Osteocyte (in vitro differentiated cells): ENCODE measurements at regions not wholly inside any gene's neighbourhood (a gene's known extent, or its start where the extent isn't known, plus 50 kb on each side); places are given as distances from the start of the nearest gene placed in this dataset.

Experiments
- DNase-seq: peaks from one replicate; pipeline ENCODE4 v3.0.0; 2021; ENCODE audit warnings: mixed read lengths; ENCODE audit not compliant: unreplicated experiment; ENCODE audit errors: extremely low spot score
- H3K27ac Mint-ChIP-seq: one replicate; pipeline ENCODE4 v1.8.0; 2021; ENCODE audit warnings: mild to moderate bottlenecking, mixed read lengths; ENCODE audit not compliant: unreplicated experiment
- H3K27me3 Mint-ChIP-seq: one replicate; pipeline ENCODE4 v1.8.0; 2021; ENCODE audit warnings: mixed read lengths; ENCODE audit not compliant: unreplicated experiment
- H3K36me3 Mint-ChIP-seq: one replicate; pipeline ENCODE4 v1.8.0; 2021; ENCODE audit warnings: mixed read lengths; ENCODE audit not compliant: unreplicated experiment
- H3K4me1 Mint-ChIP-seq: one replicate; pipeline ENCODE4 v1.8.0; 2021; ENCODE audit warnings: mixed read lengths; ENCODE audit not compliant: unreplicated experiment
- H3K4me3 Mint-ChIP-seq: one replicate; pipeline ENCODE4 v1.8.0; 2021; ENCODE audit warnings: mild to moderate bottlenecking, moderate library complexity, mixed read lengths; ENCODE audit not compliant: unreplicated experiment
- H3K9me3 Mint-ChIP-seq: one replicate; pipeline ENCODE4 v1.8.0; 2021; ENCODE audit warnings: mixed read lengths; ENCODE audit not compliant: unreplicated experiment
- TF ChIP-seq, protein P1 (sequence below): fragments of 200-600 bp; sonication (generic); IDR thresholded peaks from 2 replicates; pipeline ENCODE4 v1.5.0; 2021; ENCODE audit warnings: antibody characterized with exemption, mild to moderate bottlenecking, moderate library complexity

DNA sequence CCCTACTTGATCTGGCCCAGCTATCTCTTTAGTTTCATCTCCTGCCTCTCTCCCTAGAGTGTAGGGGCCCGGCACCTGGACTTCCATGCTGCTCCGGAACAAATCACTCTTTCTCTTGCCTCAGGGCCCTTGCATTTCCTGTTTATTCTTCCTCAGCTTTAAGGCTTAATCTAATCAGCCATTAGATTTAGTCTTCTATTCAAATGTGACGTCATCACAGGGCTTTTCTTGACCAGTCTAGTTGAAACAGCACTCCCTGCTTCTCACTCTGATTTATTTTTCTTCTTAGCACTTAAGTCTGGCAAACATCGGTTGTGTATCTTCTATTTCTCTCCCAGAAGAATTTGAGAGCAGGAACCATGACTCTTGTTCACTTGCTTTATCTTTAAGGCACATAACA lies 564.1 kb downstream of the EFNB2 start:
- Mint-ChIP-seq H3K27me3 (no peaks in the 10 kb centered on the region), H3K9me3 (no peaks in the 10 kb centered on the region), H3K4me1 (peaks cover 33% of the 10 kb centered on the region), H3K27ac (peak overlapping the region; percentile 69), H3K36me3 (no peaks in the 10 kb centered on the region), H3K4me3 (no peak overlapping the region)
- DNase-seq = no peak
- TF ChIP-seq, protein P1, sequence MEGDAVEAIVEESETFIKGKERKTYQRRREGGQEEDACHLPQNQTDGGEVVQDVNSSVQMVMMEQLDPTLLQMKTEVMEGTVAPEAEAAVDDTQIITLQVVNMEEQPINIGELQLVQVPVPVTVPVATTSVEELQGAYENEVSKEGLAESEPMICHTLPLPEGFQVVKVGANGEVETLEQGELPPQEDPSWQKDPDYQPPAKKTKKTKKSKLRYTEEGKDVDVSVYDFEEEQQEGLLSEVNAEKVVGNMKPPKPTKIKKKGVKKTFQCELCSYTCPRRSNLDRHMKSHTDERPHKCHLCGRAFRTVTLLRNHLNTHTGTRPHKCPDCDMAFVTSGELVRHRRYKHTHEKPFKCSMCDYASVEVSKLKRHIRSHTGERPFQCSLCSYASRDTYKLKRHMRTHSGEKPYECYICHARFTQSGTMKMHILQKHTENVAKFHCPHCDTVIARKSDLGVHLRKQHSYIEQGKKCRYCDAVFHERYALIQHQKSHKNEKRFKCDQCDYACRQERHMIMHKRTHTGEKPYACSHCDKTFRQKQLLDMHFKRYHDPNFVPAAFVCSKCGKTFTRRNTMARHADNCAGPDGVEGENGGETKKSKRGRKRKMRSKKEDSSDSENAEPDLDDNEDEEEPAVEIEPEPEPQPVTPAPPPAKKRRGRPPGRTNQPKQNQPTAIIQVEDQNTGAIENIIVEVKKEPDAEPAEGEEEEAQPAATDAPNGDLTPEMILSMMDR = no peak

DNA sequence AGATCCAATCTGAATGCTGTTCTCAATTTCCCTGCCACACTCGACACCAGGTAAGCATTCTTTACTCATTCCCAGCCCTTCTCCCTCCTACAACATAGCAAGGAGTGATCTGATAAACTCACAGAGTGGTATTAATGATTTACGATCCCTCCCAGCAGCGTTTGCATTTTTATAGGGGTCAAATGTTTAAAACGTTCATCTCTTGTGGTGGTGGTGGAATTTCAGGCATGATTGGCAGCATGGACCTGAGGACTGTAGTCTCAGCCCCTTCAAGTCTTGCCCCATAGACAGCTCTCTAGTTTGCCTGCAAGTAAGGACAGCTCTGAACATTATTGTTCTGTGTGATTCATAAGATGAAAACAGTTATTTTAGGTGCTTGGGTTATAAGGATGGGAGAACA lies 565.7 kb downstream of the EFNB2 start:
- H3K27me3 Mint-ChIP-seq = no peaks in the 10 kb centered on the region
- H3K9me3 Mint-ChIP-seq = no peaks in the 10 kb centered on the region
- DNase-seq = no peak
- no peak overlapping the region for H3K27ac Mint-ChIP-seq
- H3K4me3 Mint-ChIP-seq = no peak overlapping the region
- TF ChIP-seq, protein P1 = no peak
- peaks cover 33% of the 10 kb centered on the region for H3K4me1 Mint-ChIP-seq
- no peaks in the 10 kb centered on the region for H3K36me3 Mint-ChIP-seq

DNA sequence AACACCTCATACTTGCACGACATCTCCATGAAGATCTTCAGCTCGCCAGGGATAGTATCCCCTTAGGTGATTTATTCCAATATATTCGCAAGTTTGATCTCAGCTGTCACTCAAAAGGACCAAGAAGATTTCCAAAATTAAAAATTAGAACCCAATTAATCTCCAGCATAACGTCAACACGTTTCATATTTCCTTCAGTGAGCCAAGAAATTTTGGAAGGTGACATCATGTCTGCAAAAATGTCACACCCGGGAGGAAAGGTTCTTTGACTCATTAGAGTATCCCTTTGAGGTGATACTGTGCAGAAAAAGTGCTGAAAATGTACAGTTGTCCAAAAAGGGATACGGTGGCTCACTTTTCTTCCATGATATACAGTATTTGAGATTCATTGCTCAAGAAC lies 569.6 kb downstream of the EFNB2 start:
- no peak for DNase-seq
- Mint-ChIP-seq H3K27ac (no peak overlapping the region), H3K4me3 (no peak overlapping the region), H3K9me3 (no peaks in the 10 kb centered on the region), H3K4me1 (peaks cover 3% of the 10 kb centered on the region), H3K36me3 (no peaks in the 10 kb centered on the region), H3K27me3 (no peaks in the 10 kb centered on the region)
- TF ChIP-seq, protein P1 = no peak

DNA sequence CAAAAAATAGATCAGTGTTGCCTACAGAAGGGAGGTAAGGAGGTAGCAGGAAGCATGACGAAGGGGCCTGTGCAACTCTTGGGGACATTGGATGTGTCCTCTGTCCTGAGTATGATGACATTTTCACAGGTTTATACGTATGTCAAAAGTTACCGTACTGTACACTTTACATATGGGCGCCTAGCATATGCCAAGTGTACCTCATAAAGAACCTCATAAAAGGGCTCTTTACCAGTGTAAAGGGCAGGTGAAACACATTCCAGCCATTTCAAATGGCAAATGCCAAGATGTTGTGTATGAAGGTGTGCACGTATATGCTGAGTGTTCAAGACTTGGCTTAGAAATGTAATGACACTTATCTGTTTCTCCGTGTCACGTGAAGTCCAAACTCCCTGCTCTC lies 573.4 kb downstream of the EFNB2 start:
- TF ChIP-seq, protein P1 = no peak
- H3K27ac Mint-ChIP-seq = no peak overlapping the region
- no peaks in the 10 kb centered on the region for H3K36me3 Mint-ChIP-seq
- H3K9me3 Mint-ChIP-seq = no peaks in the 10 kb centered on the region
- no peak overlapping the region for H3K4me3 Mint-ChIP-seq
- no peak for DNase-seq
- peaks cover 6% of the 10 kb centered on the region for H3K4me1 Mint-ChIP-seq
- no peaks in the 10 kb centered on the region for H3K27me3 Mint-ChIP-seq

DNA sequence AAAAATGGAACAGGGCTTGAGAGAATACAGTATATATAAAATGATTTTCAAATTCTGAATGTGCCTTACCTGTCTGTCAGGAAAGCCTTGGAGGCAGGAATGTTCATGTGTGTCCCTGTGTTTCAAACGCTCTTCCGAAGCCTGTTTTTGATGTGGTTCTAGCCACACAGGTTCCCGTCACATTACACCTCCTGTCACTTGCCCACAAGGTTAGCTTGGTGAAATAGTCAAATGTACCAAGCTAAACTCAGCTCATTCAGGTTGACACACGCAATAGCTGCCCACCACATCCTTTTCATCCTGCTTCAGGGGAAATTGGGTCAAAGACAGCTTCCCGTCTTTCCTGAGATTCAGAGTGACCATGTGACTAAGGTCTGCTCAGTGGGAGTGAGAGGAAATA lies 574.0 kb downstream of the EFNB2 start:
- TF ChIP-seq, protein P1 = no peak
- Mint-ChIP-seq H3K9me3 (no peaks in the 10 kb centered on the region), H3K36me3 (no peaks in the 10 kb centered on the region), H3K27ac (no peak overlapping the region), H3K4me1 (peaks cover 10% of the 10 kb centered on the region), H3K27me3 (no peaks in the 10 kb centered on the region), H3K4me3 (no peak overlapping the region)
- no peak for DNase-seq
